IMR-90 (cell line): ENCODE measurements at regions not wholly inside any gene's neighbourhood (a gene's known extent, or its start where the extent isn't known, plus 50 kb on each side); places are given as distances from the start of the nearest gene placed in this dataset.

ENCODE experiments used
- CEBPB ChIP-seq: IDR thresholded peaks from 2 replicates; pipeline ENCODE4 v1.6.1; 2012; ENCODE audit warnings: low read depth, low read length, improper control_type of control experiment
- MAFK ChIP-seq: IDR thresholded peaks from 2 replicates; pipeline ENCODE4 v1.6.1; 2012; ENCODE audit warnings: low read depth, low read length, improper control_type of control experiment
- MAZ ChIP-seq: IDR thresholded peaks from 2 replicates; pipeline ENCODE4 v1.6.1; 2012; ENCODE audit warnings: low read depth, mild to moderate bottlenecking, low read length, improper control_type of control experiment, moderate library complexity, borderline replicate concordance
- MXI1 ChIP-seq: IDR thresholded peaks from 2 replicates; pipeline ENCODE4 v1.6.1; 2012; ENCODE audit warnings: low read depth, mild to moderate bottlenecking, low read length, moderate library complexity, borderline replicate concordance
- POLR2A ChIP-seq: IDR thresholded peaks from 2 replicates; pipeline ENCODE4 v1.6.1; 2012; ENCODE audit warnings: mild to moderate bottlenecking, low read depth, low read length
- RAD21 ChIP-seq: IDR thresholded peaks from 2 replicates; pipeline ENCODE4 v1.6.1; 2012; ENCODE audit warnings: low read length, improper control_type of control experiment
- RFX5 ChIP-seq: IDR thresholded peaks from 2 replicates; pipeline ENCODE4 v1.8.0; 2012; ENCODE audit warnings: low read depth, mild to moderate bottlenecking, low read length, moderate library complexity
- SMC3 ChIP-seq: fragments of 150-350 bp; IDR thresholded peaks from 2 replicates; pipeline ENCODE4 v1.6.1; 2016; ENCODE audit warnings: low read depth, mild to moderate bottlenecking, antibody characterized with exemption, low read length, moderate library complexity
- TF ChIP-seq, protein P1 (sequence below): conservative IDR thresholded peaks from 2 replicates; pipeline ENCODE4 v1.5.1; 2012; ENCODE audit warnings: mild to moderate bottlenecking, low read depth, low read length, improper control_type of control experiment
- TF ChIP-seq, protein P2 (sequence below): fragments of 150-350 bp; IDR thresholded peaks from 2 replicates; pipeline ENCODE4 v1.6.1; 2017; ENCODE audit warnings: mild to moderate bottlenecking, antibody characterized with exemption, low read length, low read depth
- TF ChIP-seq, protein P3 (sequence below): fragments of 150-350 bp; IDR thresholded peaks from 2 replicates; pipeline ENCODE4 v1.6.1; 2016; ENCODE audit warnings: low read depth, mild to moderate bottlenecking, low read length, moderate library complexity, borderline replicate concordance

DNA sequence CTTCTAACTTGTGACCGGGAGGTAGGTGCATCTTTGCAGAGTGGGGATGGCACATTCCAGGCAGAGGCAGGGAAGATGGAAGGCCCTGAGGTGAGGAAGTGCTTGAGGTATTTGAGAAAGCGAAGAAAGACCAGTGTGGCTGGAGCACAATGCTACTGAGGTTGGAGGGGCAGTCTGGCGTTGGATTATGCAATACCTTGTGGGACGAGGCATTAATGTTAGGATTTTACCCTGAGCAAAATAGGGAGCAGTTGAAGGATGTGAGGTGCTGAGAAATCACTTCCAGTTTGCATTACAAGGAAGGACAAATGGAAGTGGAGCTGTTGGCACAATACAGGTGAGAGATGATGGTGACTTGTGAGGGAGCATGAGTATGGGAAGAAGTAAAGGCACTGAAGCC is 145.5 kb downstream of the KCNA5 start:
- TF ChIP-seq MAZ (no peak), POLR2A (no peak), RAD21 (no peak), MAFK (no peak), RFX5 (no peak), SMC3 (no peak), CEBPB (peak; percentile 48), MXI1 (no peak)
- TF ChIP-seq, protein P1, sequence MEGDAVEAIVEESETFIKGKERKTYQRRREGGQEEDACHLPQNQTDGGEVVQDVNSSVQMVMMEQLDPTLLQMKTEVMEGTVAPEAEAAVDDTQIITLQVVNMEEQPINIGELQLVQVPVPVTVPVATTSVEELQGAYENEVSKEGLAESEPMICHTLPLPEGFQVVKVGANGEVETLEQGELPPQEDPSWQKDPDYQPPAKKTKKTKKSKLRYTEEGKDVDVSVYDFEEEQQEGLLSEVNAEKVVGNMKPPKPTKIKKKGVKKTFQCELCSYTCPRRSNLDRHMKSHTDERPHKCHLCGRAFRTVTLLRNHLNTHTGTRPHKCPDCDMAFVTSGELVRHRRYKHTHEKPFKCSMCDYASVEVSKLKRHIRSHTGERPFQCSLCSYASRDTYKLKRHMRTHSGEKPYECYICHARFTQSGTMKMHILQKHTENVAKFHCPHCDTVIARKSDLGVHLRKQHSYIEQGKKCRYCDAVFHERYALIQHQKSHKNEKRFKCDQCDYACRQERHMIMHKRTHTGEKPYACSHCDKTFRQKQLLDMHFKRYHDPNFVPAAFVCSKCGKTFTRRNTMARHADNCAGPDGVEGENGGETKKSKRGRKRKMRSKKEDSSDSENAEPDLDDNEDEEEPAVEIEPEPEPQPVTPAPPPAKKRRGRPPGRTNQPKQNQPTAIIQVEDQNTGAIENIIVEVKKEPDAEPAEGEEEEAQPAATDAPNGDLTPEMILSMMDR: no peak
- TF ChIP-seq, protein P2, sequence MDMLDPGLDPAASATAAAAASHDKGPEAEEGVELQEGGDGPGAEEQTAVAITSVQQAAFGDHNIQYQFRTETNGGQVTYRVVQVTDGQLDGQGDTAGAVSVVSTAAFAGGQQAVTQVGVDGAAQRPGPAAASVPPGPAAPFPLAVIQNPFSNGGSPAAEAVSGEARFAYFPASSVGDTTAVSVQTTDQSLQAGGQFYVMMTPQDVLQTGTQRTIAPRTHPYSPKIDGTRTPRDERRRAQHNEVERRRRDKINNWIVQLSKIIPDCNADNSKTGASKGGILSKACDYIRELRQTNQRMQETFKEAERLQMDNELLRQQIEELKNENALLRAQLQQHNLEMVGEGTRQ: no peak
- TF ChIP-seq, protein P3, sequence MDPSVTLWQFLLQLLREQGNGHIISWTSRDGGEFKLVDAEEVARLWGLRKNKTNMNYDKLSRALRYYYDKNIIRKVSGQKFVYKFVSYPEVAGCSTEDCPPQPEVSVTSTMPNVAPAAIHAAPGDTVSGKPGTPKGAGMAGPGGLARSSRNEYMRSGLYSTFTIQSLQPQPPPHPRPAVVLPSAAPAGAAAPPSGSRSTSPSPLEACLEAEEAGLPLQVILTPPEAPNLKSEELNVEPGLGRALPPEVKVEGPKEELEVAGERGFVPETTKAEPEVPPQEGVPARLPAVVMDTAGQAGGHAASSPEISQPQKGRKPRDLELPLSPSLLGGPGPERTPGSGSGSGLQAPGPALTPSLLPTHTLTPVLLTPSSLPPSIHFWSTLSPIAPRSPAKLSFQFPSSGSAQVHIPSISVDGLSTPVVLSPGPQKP: no peak
